ENCODE measurements at regions not wholly inside any gene's neighbourhood (a gene's known extent, or its start where the extent isn't known, plus 50 kb on each side); places are given as distances from the start of the nearest gene placed in this dataset.

- TF ChIP-seq POLR2A (IDR thresholded peaks at IDR 0.05) (no peak), CTCF (IDR thresholded peaks at IDR 0.05) (no peak)
Observed at GRCh38 chr4:61049018-61049417, 151.1 kb upstream of the ADGRL3 start.

Measured in Peyer's patch (tissue), 4 donors.